ENCODE measurements at regions not wholly inside any gene's neighbourhood (a gene's known extent, or its start where the extent isn't known, plus 50 kb on each side); places are given as distances from the start of the nearest gene placed in this dataset.

DNA sequence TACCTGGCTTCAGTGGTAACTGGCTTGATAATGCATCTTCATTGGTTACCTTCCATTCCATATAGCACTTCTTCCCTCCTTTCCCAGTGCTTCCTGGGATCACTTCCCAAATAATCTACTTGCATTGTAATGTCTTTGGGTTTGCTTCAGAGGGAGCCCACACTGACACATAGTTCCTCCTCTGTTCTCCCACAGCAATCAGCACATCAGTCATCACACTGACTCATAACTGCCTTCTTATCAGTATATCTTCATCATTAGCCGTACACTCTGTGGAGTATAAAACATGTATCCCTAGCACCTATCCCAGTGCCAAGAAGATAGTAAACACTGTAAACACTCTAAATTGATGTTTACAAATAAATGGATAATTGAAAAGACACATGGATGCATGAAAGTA lies 91.4 kb upstream of the SCN10A start (continued):
- TF ChIP-seq, protein P1, sequence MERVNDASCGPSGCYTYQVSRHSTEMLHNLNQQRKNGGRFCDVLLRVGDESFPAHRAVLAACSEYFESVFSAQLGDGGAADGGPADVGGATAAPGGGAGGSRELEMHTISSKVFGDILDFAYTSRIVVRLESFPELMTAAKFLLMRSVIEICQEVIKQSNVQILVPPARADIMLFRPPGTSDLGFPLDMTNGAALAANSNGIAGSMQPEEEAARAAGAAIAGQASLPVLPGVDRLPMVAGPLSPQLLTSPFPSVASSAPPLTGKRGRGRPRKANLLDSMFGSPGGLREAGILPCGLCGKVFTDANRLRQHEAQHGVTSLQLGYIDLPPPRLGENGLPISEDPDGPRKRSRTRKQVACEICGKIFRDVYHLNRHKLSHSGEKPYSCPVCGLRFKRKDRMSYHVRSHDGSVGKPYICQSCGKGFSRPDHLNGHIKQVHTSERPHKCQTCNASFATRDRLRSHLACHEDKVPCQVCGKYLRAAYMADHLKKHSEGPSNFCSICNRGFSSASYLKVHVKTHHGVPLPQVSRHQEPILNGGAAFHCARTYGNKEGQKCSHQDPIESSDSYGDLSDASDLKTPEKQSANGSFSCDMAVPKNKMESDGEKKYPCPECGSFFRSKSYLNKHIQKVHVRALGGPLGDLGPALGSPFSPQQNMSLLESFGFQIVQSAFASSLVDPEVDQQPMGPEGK (CRISPR knock-in tag; IDR thresholded peaks at IDR 0.05; ENCODE audit: borderline replicate concordance) = no peak
- TF ChIP-seq ZNF8 (CRISPR knock-in tag; IDR thresholded peaks at IDR 0.05) (no peak), ARNTL (CRISPR knock-in tag; IDR thresholded peaks at IDR 0.05; ENCODE audit: borderline replicate concordance, low read depth) (no peak)

DNA sequence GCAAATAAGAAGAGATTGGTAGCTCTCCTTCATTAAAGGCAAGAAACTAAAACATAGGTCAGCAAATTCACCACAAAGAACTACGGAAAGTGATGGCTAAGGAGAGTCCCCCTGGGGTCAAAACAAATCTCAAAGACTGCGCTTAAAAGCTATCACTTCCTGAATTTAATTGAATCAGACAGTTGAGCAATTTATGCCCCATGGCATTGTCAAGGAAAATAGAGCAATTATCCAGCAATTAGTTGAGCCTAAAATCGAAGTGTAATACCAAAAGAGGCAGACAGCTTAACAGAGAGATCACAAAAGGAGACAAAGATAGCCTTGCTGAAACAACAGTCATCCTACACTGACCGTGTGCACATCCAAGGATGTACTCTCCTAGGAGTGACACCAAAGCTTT lies 74.4 kb upstream of the SCN10A start:
- TF ChIP-seq ZFP30 (CRISPR knock-in tag; IDR thresholded peaks at IDR 0.05) (no peak), ZNF70 (CRISPR knock-in tag; IDR thresholded peaks at IDR 0.05) (no peak), CSDC2 (CRISPR knock-in tag; IDR thresholded peaks at IDR 0.05) (no peak), ARNTL (CRISPR knock-in tag; IDR thresholded peaks at IDR 0.05; ENCODE audit: borderline replicate concordance, low read depth) (no peak), CREB5 (CRISPR knock-in tag; IDR thresholded peaks at IDR 0.05; ENCODE audit: low read depth) (no peak), ISL1 (CRISPR knock-in tag; IDR thresholded peaks at IDR 0.05) (no peak), SNAI2 (CRISPR knock-in tag; IDR thresholded peaks at IDR 0.05) (no peak), TCF4 (CRISPR knock-in tag; IDR thresholded peaks at IDR 0.05; ENCODE audit: borderline replicate concordance) (no peak), RARB (CRISPR knock-in tag; IDR thresholded peaks at IDR 0.05) (no peak), CSRNP3 (CRISPR knock-in tag; IDR thresholded peaks at IDR 0.05) (no peak), ESRRG (CRISPR knock-in tag; IDR thresholded peaks at IDR 0.05) (no peak), BACH2 (CRISPR knock-in tag; IDR thresholded peaks at IDR 0.05; ENCODE audit: borderline replicate concordance) (no peak), ZNF8 (CRISPR knock-in tag; IDR thresholded peaks at IDR 0.05) (no peak), ZC3H10 (CRISPR knock-in tag; IDR thresholded peaks at IDR 0.05) (no peak), ZFP3 (CRISPR knock-in tag; IDR thresholded peaks at IDR 0.05) (no peak), GLIS3 (CRISPR knock-in tag; IDR thresholded peaks at IDR 0.05) (no peak), PPARA (CRISPR knock-in tag; IDR thresholded peaks at IDR 0.05; ENCODE audit: borderline replicate concordance) (no peak)
- TF ChIP-seq, protein P2, sequence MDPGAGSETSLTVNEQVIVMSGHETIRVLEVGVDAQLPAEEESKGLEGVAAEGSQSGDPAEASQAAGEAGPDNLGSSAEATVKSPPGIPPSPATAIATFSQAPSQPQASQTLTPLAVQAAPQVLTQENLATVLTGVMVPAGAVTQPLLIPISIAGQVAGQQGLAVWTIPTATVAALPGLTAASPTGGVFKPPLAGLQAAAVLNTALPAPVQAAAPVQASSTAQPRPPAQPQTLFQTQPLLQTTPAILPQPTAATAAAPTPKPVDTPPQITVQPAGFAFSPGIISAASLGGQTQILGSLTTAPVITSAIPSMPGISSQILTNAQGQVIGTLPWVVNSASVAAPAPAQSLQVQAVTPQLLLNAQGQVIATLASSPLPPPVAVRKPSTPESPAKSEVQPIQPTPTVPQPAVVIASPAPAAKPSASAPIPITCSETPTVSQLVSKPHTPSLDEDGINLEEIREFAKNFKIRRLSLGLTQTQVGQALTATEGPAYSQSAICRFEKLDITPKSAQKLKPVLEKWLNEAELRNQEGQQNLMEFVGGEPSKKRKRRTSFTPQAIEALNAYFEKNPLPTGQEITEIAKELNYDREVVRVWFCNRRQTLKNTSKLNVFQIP (CRISPR knock-in tag; IDR thresholded peaks at IDR 0.05; ENCODE audit: borderline replicate concordance, low read depth) = no peak
- TF ChIP-seq, protein P1 (CRISPR knock-in tag; IDR thresholded peaks at IDR 0.05; ENCODE audit: borderline replicate concordance) = no peak
- TF ChIP-seq, protein P3, sequence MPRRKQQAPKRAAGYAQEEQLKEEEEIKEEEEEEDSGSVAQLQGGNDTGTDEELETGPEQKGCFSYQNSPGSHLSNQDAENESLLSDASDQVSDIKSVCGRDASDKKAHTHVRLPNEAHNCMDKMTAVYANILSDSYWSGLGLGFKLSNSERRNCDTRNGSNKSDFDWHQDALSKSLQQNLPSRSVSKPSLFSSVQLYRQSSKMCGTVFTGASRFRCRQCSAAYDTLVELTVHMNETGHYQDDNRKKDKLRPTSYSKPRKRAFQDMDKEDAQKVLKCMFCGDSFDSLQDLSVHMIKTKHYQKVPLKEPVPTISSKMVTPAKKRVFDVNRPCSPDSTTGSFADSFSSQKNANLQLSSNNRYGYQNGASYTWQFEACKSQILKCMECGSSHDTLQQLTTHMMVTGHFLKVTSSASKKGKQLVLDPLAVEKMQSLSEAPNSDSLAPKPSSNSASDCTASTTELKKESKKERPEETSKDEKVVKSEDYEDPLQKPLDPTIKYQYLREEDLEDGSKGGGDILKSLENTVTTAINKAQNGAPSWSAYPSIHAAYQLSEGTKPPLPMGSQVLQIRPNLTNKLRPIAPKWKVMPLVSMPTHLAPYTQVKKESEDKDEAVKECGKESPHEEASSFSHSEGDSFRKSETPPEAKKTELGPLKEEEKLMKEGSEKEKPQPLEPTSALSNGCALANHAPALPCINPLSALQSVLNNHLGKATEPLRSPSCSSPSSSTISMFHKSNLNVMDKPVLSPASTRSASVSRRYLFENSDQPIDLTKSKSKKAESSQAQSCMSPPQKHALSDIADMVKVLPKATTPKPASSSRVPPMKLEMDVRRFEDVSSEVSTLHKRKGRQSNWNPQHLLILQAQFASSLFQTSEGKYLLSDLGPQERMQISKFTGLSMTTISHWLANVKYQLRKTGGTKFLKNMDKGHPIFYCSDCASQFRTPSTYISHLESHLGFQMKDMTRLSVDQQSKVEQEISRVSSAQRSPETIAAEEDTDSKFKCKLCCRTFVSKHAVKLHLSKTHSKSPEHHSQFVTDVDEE (CRISPR knock-in tag; IDR thresholded peaks at IDR 0.05) = no peak
- no peak for ATAC-seq

DNA sequence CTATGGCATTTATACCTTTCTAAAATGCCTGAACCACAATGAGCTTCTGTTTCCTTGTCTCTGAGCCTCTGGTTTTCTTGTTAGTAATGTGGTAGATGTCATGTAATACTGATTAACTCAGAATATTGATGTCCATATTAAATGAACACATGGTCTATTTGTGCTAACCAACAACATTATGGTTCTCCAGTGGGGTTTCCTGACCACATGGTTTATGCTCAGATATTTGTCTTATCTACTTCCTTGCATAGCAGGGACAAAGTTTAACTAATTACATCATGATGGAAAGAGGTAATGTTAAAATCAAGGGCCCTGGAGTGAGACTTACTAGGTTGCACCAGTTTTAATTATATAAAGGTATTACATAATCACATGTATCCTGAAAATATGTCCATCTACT lies 62.6 kb upstream of the SCN10A start:
- ATAC-seq = no peak
- no peak for TF ChIP-seq BACH2 (CRISPR knock-in tag; IDR thresholded peaks at IDR 0.05; ENCODE audit: borderline replicate concordance)
- no peak for TF ChIP-seq ESRRG (CRISPR knock-in tag; IDR thresholded peaks at IDR 0.05)
- no peak for TF ChIP-seq PPARA (CRISPR knock-in tag; IDR thresholded peaks at IDR 0.05; ENCODE audit: borderline replicate concordance)
- no peak for TF ChIP-seq SNAI2 (CRISPR knock-in tag; IDR thresholded peaks at IDR 0.05)
- TF ChIP-seq, protein P1 (CRISPR knock-in tag; IDR thresholded peaks at IDR 0.05; ENCODE audit: borderline replicate concordance) = no peak
- TF ChIP-seq RARB (CRISPR knock-in tag; IDR thresholded peaks at IDR 0.05) = no peak
- no peak for TF ChIP-seq ZC3H10 (CRISPR knock-in tag; IDR thresholded peaks at IDR 0.05)
- TF ChIP-seq TCF4 (CRISPR knock-in tag; IDR thresholded peaks at IDR 0.05; ENCODE audit: borderline replicate concordance) = no peak
- TF ChIP-seq ZFP3 (CRISPR knock-in tag; IDR thresholded peaks at IDR 0.05) = no peak
- TF ChIP-seq CSRNP3 (CRISPR knock-in tag; IDR thresholded peaks at IDR 0.05) = no peak
